A673 (cell line): ENCODE measurements at regions not wholly inside any gene's neighbourhood (a gene's known extent, or its start where the extent isn't known, plus 50 kb on each side); places are given as distances from the start of the nearest gene placed in this dataset.

Experiments
- EZH2 ChIP-seq: fragments of 200-600 bp; sonication (generic); IDR thresholded peaks from 2 replicates; pipeline ENCODE4 v1.6.1; 2017; ENCODE audit warnings: borderline replicate concordance, low read depth, mild to moderate bottlenecking, mixed read lengths, antibody characterized with exemption, low read length; ENCODE audit not compliant: poor library complexity, severe bottlenecking
- TF ChIP-seq, protein P1 (sequence below): fragments of 300-800, 200-600 bp; sonication (generic); conservative IDR thresholded peaks from 2 replicates; pipeline ENCODE4 v1.5.1; 2017; ENCODE audit warnings: low read depth, mild to moderate bottlenecking, antibody characterized with exemption, low read length, moderate library complexity, mixed read lengths

DNA sequence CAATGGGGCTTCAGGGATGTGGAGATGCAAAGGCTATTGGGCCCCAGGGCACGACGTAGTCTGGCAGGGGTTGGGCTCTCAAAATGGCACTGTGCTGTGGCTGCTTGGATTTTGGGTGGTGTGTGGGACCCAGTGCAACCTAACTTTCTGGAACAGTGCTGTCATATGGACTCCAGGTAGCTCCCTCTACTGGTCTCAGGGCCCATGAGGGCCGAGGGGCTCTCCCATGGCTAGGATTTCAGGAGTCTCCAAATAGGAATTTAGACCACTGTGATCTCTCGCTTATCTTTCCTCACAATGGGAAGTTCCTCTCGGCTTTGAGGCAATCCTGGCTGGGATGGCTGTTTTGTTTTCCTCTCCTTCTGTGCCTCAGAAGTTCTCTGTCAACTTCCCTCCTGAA lies 68.2 kb upstream of the MUCL1 start:
- TF ChIP-seq, protein P1, sequence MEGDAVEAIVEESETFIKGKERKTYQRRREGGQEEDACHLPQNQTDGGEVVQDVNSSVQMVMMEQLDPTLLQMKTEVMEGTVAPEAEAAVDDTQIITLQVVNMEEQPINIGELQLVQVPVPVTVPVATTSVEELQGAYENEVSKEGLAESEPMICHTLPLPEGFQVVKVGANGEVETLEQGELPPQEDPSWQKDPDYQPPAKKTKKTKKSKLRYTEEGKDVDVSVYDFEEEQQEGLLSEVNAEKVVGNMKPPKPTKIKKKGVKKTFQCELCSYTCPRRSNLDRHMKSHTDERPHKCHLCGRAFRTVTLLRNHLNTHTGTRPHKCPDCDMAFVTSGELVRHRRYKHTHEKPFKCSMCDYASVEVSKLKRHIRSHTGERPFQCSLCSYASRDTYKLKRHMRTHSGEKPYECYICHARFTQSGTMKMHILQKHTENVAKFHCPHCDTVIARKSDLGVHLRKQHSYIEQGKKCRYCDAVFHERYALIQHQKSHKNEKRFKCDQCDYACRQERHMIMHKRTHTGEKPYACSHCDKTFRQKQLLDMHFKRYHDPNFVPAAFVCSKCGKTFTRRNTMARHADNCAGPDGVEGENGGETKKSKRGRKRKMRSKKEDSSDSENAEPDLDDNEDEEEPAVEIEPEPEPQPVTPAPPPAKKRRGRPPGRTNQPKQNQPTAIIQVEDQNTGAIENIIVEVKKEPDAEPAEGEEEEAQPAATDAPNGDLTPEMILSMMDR: no peak
- TF ChIP-seq EZH2: no peak
